K562 (cell line): ENCODE measurements at regions not wholly inside any gene's neighbourhood (a gene's known extent, or its start where the extent isn't known, plus 50 kb on each side); places are given as distances from the start of the nearest gene placed in this dataset.

Source experiments
- COPS2 ChIP-seq: fragments of 450-650 bp; conservative IDR thresholded peaks from 2 replicates; pipeline ENCODE4 v1.6.1; 2016; ENCODE audit warnings: mild to moderate bottlenecking, moderate library complexity
- GATAD2B ChIP-seq: fragments of 450-650 bp; IDR thresholded peaks from 2 replicates; pipeline ENCODE4 v1.6.1; 2017; ENCODE audit warnings: mild to moderate bottlenecking, borderline replicate concordance
- POLR3A ChIP-seq: IDR thresholded peaks from 2 replicates; pipeline ENCODE4 v1.6.1; 2011; ENCODE audit warnings: borderline replicate concordance, mild to moderate bottlenecking, moderate library complexity; ENCODE audit not compliant: insufficient read length, insufficient read depth; ENCODE audit errors: extremely low read depth
- RB1 ChIP-seq: fragments of 450-650 bp; IDR thresholded peaks from 2 replicates; pipeline ENCODE4 v1.6.1; 2017; ENCODE audit warnings: low read depth, mild to moderate bottlenecking
- RFX5 ChIP-seq: IDR thresholded peaks from 2 replicates; pipeline ENCODE4 v1.6.1; 2011; ENCODE audit warnings: low read depth, mild to moderate bottlenecking, improper control_type of control experiment, low read length
- SOX6 ChIP-seq: fragments of 450-650 bp; IDR thresholded peaks from 2 replicates; pipeline ENCODE4 v1.6.1; 2014; ENCODE audit warnings: mild to moderate bottlenecking
- ZNF830 ChIP-seq: fragments of 250-450 bp; sonication (Bioruptor Pico); IDR thresholded peaks from 2 replicates; pipeline ENCODE4 v1.5.0; 2021; ENCODE audit warnings: mild to moderate bottlenecking
- TF ChIP-seq, protein P1 (sequence below): sonication (generic); formaldehyde crosslinking; IDR thresholded peaks from 2 replicates; pipeline ENCODE4 v1.8.1; 2023; ENCODE audit warnings: mild to moderate bottlenecking, missing genetic modification reagents
- TF ChIP-seq, protein P2 (sequence below): fragments of 250-450 bp; sonication (Bioruptor Pico); IDR thresholded peaks from 2 replicates; pipeline ENCODE4 v1.4.0; 2020; ENCODE audit warnings: mild to moderate bottlenecking, moderate library complexity
- TF ChIP-seq, protein P3 (sequence below), 3 experiments: IDR thresholded peaks in 2 of 3; conservative IDR thresholded peaks in 1 of 3; 2 replicates each; pipeline ENCODE4 v1.5.1; 2011 to 2012; ENCODE audit warnings: low read length in 3 of 3, mild to moderate bottlenecking in 3 of 3, control low read depth in 2 of 3, improper control_type of control experiment in 1 of 3, inconsistent platforms in 1 of 3, low read depth in 1 of 3, mixed read lengths in 1 of 3, moderate library complexity in 1 of 3; ENCODE audit not compliant: insufficient read depth in 2 of 3
- TF ChIP-seq, protein P4 (sequence below): fragments of 250-450 bp; sonication (Bioruptor Pico); IDR thresholded peaks from 2 replicates; pipeline ENCODE4 v1.4.0; 2020
- TF ChIP-seq, protein P5 (sequence below): fragments of 250-450 bp; sonication (Bioruptor Pico); IDR thresholded peaks from 2 replicates; pipeline ENCODE4 v1.5.0; 2022; ENCODE audit warnings: mild to moderate bottlenecking
- TF ChIP-seq, protein P6 (sequence below): fragments of 250-450 bp; sonication (Bioruptor Pico); IDR thresholded peaks from 2 replicates; pipeline ENCODE4 v1.4.0; 2020; ENCODE audit warnings: mild to moderate bottlenecking, moderate library complexity

DNA sequence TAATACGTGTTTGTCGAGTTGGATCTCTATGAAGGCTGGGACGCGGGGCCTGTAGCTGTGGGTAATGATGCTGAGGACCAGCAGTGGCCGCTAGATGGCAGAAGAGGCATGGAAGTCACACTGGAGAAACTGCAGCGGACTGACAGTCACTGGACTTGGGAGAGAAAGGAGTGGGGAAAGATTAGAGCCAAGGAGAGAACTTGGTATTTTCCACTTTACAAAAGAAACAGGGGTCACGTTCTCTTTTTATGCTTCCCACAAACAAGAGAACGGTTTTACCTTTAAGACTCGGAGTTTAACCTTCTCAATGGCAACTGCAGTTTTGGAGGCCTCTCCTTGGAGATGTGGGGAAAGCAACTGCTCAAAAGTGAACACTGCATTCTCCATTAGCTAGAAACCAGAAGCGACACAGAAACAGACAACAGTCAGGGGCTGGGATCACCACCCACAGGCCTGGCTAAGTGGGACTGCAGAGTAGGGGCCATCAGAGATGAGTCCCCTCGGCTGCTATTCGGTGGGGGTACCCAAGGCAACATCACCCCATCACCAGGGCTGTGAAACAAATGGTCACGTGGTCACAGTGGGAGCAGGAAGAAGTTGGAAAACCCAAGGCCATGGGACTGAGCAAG, 51.1 kb upstream of the EDEM3 start (continued):
- TF ChIP-seq, protein P1, sequence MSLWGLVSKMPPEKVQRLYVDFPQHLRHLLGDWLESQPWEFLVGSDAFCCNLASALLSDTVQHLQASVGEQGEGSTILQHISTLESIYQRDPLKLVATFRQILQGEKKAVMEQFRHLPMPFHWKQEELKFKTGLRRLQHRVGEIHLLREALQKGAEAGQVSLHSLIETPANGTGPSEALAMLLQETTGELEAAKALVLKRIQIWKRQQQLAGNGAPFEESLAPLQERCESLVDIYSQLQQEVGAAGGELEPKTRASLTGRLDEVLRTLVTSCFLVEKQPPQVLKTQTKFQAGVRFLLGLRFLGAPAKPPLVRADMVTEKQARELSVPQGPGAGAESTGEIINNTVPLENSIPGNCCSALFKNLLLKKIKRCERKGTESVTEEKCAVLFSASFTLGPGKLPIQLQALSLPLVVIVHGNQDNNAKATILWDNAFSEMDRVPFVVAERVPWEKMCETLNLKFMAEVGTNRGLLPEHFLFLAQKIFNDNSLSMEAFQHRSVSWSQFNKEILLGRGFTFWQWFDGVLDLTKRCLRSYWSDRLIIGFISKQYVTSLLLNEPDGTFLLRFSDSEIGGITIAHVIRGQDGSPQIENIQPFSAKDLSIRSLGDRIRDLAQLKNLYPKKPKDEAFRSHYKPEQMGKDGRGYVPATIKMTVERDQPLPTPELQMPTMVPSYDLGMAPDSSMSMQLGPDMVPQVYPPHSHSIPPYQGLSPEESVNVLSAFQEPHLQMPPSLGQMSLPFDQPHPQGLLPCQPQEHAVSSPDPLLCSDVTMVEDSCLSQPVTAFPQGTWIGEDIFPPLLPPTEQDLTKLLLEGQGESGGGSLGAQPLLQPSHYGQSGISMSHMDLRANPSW (CRISPR knock-in tag): peak; percentile 75; the same call in 1 of the 2 replicates
- no peak for TF ChIP-seq POLR3A
- TF ChIP-seq SOX6: no peak
- TF ChIP-seq, protein P2, sequence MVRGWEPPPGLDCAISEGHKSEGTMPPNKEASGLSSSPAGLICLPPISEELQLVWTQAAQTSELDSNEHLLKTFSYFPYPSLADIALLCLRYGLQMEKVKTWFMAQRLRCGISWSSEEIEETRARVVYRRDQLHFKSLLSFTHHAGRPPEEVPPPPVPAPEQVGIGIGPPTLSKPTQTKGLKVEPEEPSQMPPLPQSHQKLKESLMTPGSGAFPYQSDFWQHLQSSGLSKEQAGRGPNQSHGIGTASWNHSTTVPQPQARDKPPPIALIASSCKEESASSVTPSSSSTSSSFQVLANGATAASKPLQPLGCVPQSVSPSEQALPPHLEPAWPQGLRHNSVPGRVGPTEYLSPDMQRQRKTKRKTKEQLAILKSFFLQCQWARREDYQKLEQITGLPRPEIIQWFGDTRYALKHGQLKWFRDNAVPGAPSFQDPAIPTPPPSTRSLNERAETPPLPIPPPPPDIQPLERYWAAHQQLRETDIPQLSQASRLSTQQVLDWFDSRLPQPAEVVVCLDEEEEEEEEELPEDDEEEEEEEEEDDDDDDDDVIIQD (CRISPR knock-in tag): no peak
- TF ChIP-seq, protein P3, sequence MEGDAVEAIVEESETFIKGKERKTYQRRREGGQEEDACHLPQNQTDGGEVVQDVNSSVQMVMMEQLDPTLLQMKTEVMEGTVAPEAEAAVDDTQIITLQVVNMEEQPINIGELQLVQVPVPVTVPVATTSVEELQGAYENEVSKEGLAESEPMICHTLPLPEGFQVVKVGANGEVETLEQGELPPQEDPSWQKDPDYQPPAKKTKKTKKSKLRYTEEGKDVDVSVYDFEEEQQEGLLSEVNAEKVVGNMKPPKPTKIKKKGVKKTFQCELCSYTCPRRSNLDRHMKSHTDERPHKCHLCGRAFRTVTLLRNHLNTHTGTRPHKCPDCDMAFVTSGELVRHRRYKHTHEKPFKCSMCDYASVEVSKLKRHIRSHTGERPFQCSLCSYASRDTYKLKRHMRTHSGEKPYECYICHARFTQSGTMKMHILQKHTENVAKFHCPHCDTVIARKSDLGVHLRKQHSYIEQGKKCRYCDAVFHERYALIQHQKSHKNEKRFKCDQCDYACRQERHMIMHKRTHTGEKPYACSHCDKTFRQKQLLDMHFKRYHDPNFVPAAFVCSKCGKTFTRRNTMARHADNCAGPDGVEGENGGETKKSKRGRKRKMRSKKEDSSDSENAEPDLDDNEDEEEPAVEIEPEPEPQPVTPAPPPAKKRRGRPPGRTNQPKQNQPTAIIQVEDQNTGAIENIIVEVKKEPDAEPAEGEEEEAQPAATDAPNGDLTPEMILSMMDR (IDR thresholded peaks at IDR 0.05 in 2 of 3, conservative IDR thresholded peaks at IDR 0.05 in 1 of 3; ENCODE audit: insufficient read depth in 2 of 3, low read depth in 1 of 3, low read length in 3 of 3): peak; percentile 91 to 98 (median 95)
- no peak for TF ChIP-seq RFX5
- peak; percentile 13; the same call in 1 of the 2 replicates for TF ChIP-seq RB1
- TF ChIP-seq, protein P4, sequence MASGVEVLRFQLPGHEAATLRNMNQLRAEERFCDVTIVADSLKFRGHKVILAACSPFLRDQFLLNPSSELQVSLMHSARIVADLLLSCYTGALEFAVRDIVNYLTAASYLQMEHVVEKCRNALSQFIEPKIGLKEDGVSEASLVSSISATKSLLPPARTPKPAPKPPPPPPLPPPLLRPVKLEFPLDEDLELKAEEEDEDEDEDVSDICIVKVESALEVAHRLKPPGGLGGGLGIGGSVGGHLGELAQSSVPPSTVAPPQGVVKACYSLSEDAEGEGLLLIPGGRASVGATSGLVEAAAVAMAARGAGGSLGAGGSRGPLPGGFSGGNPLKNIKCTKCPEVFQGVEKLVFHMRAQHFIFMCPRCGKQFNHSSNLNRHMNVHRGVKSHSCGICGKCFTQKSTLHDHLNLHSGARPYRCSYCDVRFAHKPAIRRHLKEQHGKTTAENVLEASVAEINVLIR (CRISPR knock-in tag): no peak
- 0 out of 2 replicates have a peak, but pooled peaks have one; percentile 37 for TF ChIP-seq ZNF830 (CRISPR knock-in tag)
- TF ChIP-seq, protein P5, sequence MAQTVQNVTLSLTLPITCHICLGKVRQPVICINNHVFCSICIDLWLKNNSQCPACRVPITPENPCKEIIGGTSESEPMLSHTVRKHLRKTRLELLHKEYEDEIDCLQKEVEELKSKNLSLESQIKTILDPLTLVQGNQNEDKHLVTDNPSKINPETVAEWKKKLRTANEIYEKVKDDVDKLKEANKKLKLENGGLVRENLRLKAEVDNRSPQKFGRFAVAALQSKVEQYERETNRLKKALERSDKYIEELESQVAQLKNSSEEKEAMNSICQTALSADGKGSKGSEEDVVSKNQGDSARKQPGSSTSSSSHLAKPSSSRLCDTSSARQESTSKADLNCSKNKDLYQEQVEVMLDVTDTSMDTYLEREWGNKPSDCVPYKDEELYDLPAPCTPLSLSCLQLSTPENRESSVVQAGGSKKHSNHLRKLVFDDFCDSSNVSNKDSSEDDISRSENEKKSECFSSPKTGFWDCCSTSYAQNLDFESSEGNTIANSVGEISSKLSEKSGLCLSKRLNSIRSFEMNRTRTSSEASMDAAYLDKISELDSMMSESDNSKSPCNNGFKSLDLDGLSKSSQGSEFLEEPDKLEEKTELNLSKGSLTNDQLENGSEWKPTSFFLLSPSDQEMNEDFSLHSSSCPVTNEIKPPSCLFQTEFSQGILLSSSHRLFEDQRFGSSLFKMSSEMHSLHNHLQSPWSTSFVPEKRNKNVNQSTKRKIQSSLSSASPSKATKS (CRISPR knock-in tag): no peak
- TF ChIP-seq COPS2: no peak
- TF ChIP-seq, protein P6, sequence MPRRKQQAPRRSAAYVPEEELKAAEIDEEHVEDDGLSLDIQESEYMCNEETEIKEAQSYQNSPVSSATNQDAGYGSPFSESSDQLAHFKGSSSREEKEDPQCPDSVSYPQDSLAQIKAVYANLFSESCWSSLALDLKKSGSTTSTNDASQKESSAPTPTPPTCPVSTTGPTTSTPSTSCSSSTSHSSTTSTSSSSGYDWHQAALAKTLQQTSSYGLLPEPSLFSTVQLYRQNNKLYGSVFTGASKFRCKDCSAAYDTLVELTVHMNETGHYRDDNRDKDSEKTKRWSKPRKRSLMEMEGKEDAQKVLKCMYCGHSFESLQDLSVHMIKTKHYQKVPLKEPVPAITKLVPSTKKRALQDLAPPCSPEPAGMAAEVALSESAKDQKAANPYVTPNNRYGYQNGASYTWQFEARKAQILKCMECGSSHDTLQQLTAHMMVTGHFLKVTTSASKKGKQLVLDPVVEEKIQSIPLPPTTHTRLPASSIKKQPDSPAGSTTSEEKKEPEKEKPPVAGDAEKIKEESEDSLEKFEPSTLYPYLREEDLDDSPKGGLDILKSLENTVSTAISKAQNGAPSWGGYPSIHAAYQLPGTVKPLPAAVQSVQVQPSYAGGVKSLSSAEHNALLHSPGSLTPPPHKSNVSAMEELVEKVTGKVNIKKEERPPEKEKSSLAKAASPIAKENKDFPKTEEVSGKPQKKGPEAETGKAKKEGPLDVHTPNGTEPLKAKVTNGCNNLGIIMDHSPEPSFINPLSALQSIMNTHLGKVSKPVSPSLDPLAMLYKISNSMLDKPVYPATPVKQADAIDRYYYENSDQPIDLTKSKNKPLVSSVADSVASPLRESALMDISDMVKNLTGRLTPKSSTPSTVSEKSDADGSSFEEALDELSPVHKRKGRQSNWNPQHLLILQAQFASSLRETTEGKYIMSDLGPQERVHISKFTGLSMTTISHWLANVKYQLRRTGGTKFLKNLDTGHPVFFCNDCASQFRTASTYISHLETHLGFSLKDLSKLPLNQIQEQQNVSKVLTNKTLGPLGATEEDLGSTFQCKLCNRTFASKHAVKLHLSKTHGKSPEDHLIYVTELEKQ (CRISPR knock-in tag): 0 out of 2 replicates have a peak, but pooled peaks have one; percentile 13
- TF ChIP-seq GATAD2B: no peak
